ENCODE measurements at regions not wholly inside any gene's neighbourhood (a gene's known extent, or its start where the extent isn't known, plus 50 kb on each side); places are given as distances from the start of the nearest gene placed in this dataset.

- DNase-seq (ENCODE audit: low read depth, low spot score): no peak
These were observed 268.8 kb upstream of the NREP start for GRCh38 chr5:112025757-112026156.

- no peak for DNase-seq (ENCODE audit: low read depth, low spot score)
These were observed 267.8 kb upstream of the NREP start for GRCh38 chr5:112024769-112025168.

- DNase-seq (ENCODE audit: low read depth, low spot score): no peak
These were observed 267.2 kb upstream of the NREP start for GRCh38 chr5:112024221-112024620.

GRCh38 chr5:112023766-112024165 lies 266.8 kb upstream of the NREP start:
- no peak for DNase-seq (ENCODE audit: low read depth, low spot score)

GRCh38 chr5:112018846-112019245 lies 261.9 kb upstream of the NREP start:
- DNase-seq (ENCODE audit: low read depth, low spot score): no peak

- DNase-seq (ENCODE audit: low read depth, low spot score): no peak
These were observed 260.0 kb upstream of the NREP start for GRCh38 chr5:112016980-112017379.

GRCh38 chr5:112014783-112015395 lies 257.9 kb upstream of the NREP start:
- DNase-seq (ENCODE audit: low read depth, low spot score): no peak

GRCh38 chr5:112013660-112014059 lies 256.7 kb upstream of the NREP start:
- no peak for DNase-seq (ENCODE audit: low read depth, low spot score)

GRCh38 chr5:112012104-112012503 lies 255.1 kb upstream of the NREP start:
- DNase-seq (ENCODE audit: low read depth, low spot score): no peak

- DNase-seq (ENCODE audit: low read depth, low spot score): no peak
These were observed 253.5 kb upstream of the NREP start for GRCh38 chr5:112010475-112010874.

GRCh38 chr5:112006721-112007120 lies 249.7 kb upstream of the NREP start:
- no peak for DNase-seq (ENCODE audit: low read depth, low spot score)

- DNase-seq (ENCODE audit: low read depth, low spot score): no peak
These were observed 248.6 kb upstream of the NREP start for GRCh38 chr5:112005623-112005930.

GRCh38 chr5:112004867-112005622 lies 248.1 kb upstream of the NREP start:
- no peak for DNase-seq (ENCODE audit: low read depth, low spot score)

GRCh38 chr5:112002376-112002775 lies 245.4 kb upstream of the NREP start:
- DNase-seq (ENCODE audit: low read depth, low spot score): no peak

- no peak for DNase-seq (ENCODE audit: low read depth, low spot score)
These were observed 242.3 kb upstream of the NREP start for GRCh38 chr5:111999286-111999685.

- DNase-seq (ENCODE audit: low read depth, low spot score): no peak
These were observed 241.9 kb upstream of the NREP start for GRCh38 chr5:111998871-111999270.

- DNase-seq (ENCODE audit: low read depth, low spot score): no peak
These were observed 240.7 kb upstream of the NREP start for GRCh38 chr5:111997711-111998110.

GRCh38 chr5:111997308-111997707 lies 240.3 kb upstream of the NREP start:
- no peak for DNase-seq (ENCODE audit: low read depth, low spot score)

- no peak for DNase-seq (ENCODE audit: low read depth, low spot score)
These were observed 239.6 kb upstream of the NREP start for GRCh38 chr5:111996574-111996973.

- no peak for DNase-seq (ENCODE audit: low read depth, low spot score)
These were observed 238.7 kb upstream of the NREP start for GRCh38 chr5:111995701-111996100.

- DNase-seq (ENCODE audit: low read depth, low spot score): no peak
These were observed 236.2 kb upstream of the NREP start for GRCh38 chr5:111993242-111993641.

- no peak for DNase-seq (ENCODE audit: low read depth, low spot score)
These were observed 227.1 kb upstream of the NREP start for GRCh38 chr5:111984044-111984443.

- no peak for DNase-seq (ENCODE audit: low read depth, low spot score)
These were observed 226.5 kb upstream of the NREP start for GRCh38 chr5:111983459-111983858.

GRCh38 chr5:111977436-111977829 lies 220.4 kb upstream of the NREP start:
- no peak for DNase-seq (ENCODE audit: low read depth, low spot score)
